ENCODE measurements at regions not wholly inside any gene's neighbourhood (a gene's known extent, or its start where the extent isn't known, plus 50 kb on each side); places are given as distances from the start of the nearest gene placed in this dataset.

DNA sequence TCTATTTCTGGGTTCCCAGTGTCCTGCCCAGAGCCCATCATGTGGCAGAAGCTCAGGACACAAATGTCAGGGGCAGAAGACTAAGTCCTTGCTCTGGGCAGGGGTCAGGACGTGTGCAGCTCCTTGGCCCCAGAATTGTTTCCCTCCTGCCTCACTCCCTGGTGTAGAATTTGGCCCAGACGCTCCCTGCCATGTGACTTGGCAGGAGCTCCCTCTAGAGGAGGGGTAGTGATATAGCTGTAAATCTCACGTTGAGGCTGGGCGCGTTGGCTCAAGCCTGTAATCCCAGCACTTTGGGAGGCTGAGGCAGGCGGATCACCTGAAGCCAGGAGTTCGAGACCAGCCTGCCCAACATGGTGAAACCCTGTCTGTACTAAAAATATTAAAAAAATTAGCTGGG, 91.2 kb downstream of the UBIAD1 start:
- Histone ChIP-seq H3K27me3 (no peaks in the 10 kb centered on the region), H3K36me3 (no peaks in the 10 kb centered on the region), H3K9me3 (no peaks in the 10 kb centered on the region), H3K4me3 (no peak overlapping the region)
- DNase-seq = no peak

DNA sequence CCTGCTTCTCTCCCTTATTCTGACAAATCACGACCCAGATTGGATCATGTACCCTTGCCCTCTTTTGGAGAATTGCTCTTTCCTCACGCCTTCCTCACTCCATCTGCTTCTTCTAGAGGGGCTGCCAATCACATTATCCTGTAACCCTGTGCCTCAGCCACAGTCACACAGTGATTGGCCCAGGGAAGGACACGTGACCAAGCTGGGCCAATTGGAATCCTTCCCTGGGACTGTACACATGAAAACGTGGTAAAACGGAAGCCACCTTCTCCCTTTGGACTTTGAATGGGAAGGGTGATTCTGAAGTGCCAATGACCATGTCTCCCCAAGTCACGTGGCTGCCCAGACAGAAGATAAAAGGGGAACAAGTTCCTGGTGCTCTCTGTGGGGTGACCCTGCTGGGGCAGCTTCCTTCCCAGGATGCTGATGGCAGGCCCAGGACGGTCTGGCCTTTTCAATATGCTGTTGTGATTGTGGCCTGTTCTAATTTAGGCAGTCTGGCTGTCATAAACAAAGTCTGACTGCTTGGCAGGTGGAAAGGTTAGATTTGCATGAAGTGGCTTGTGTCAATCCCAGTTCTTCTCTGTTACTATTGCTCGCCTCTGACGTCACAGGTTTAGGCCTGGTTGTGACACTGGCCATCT, 92.9 kb downstream of the UBIAD1 start:
- Histone ChIP-seq H3K27me3 (peaks cover 5% of the 10 kb centered on the region; the same call in 1 of the 2 replicates), H3K9me3 (no peaks in the 10 kb centered on the region), H3K4me3 (no peak overlapping the region), H3K36me3 (no peaks in the 10 kb centered on the region)
- no peak for DNase-seq

DNA sequence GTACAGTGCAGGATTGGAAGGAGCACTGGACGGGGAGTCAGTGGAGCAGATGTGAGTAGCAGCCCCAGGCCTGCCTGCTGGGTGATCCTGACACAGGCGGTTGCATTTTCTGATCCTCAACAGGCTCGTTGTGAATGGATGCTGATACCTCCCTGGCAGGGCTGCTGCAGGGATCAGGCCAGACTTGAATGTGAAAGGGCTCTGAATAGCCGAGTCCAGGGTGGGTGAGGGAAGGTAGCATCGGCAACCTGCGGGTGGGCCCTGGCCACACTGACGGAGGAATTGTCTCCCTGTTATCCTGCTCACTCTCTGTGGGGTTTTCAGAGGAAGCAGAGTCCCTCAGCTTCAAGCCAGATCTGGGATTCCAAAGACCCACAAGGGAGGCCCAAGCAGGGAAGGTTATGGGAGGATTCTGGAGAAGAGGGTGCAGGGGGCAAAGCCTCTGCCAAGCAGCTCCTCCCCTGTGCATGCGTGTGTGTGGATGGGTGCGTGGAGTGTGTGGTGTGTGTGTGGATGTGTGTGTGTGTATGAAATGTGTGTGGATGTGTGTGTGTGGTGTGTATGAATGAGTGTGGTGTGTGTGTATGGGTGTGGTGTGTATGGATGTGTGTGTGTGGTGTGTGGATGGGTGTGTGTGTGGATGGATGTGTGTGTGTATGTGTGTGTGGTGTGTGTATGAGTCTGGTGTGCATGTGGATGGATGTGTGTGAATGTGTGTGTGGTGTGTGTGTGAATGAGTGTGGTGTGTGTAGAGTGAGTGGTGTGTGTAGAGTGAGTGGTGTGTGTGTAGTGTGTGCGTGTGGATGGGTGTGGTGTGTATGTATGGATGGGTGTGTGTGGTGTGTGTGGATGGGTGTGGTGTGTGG, 100.3 kb downstream of the UBIAD1 start:
- Histone ChIP-seq H3K36me3 (no peaks in the 10 kb centered on the region), H3K4me3 (no peak overlapping the region), H3K27me3 (peaks cover 8% of the 10 kb centered on the region; the same call in 1 of the 2 replicates), H3K9me3 (no peaks in the 10 kb centered on the region)
- DNase-seq = no peak

DNA sequence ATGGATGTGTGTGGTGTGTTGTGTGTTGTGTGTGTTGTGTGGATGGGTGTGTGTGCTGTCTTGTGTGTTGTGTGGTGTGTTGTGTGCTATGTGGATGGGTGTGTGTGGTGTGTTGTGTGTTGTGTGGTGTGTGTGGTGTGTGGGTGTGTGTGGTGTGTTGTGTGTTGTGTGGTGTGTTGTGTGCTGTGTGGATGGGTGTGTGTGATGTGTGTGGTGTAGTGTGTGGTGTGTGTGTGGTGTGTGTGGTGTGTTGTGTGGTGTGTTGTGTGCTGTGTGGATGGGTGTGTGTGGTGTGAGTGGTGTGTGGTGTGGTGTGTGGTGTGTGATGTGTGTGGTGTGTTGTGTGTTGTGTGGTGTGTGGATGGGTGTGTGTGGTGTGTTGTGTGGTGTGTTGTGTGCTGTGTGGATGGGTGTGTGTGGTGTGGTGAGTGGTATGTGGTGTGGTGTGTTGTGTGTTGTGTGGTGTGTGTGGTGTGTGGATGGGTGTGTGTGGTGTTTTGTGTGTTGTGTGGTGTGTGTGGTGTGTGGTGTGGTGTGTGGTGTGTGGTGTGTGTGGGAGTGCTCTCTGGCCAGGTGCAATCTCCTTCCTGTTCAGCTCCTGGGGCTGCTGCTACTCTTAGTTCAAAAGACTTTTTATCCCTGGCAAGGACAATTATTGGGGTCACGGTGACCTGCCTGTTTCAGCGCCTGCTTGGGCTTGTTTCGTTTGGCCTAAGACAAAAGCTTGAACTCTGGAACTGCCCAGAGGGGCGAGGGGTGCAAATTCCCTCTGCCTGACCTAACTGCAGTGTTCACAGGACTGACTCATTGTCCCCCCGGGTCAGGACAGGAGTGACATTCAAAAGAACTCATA, 101.1 kb downstream of the UBIAD1 start:
- DNase-seq = no peak
- no peaks in the 10 kb centered on the region for H3K36me3 ChIP-seq
- H3K4me3 ChIP-seq = no peak overlapping the region
- H3K27me3 ChIP-seq = peaks cover 8% of the 10 kb centered on the region; the same call in 1 of the 2 replicates
- no peaks in the 10 kb centered on the region for H3K9me3 ChIP-seq

DNA sequence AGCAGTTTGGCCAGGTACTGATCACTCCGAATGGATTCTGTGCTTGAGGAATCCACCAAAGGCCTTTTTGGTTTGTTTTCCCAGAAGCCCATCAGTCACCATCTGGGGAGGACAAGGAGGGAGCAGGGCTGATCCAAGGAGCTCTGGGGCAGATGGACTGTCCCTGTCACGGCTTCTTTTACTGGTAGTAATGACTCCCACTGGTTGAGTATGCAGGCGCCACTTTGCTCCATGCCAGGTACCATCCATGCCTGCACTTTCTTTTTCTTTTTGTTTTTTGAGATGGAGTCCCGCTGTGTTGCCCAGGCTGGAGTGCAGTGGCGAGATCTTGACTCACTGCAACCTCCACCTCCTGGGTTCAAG, 101.7 kb downstream of the UBIAD1 start:
- no peaks in the 10 kb centered on the region for H3K9me3 ChIP-seq
- no peak for DNase-seq
- H3K27me3 ChIP-seq = peaks cover 13% of the 10 kb centered on the region; the same call in 1 of the 2 replicates
- no peak overlapping the region for H3K4me3 ChIP-seq
- H3K36me3 ChIP-seq = no peaks in the 10 kb centered on the region

DNA sequence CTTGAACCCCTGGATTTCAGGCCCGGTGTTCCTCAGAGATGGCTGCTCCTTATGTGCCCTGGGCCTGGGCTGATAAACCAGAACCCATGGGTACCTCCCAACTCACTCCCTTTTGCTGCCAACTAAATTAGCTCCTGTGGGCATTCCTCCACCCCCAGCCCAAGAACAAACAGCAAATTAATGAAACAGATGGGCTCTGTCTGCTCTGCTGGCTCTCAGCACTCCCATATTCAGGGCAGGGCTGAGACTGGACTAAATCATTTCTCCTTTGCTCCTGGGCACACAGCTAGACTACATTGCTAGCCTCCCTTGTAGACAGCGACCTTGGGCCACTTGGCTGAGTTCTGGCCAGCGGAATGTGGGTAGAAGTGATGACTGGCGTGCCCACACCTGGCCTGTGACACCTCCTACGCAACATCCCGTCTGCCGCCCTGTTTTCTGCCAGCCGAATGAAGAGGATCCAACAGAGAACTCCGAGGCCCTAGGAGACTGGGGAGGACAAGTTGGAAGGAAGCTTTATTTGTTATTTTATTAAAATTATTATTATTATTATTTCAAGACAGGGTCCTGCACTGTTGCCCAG, 101.9 kb upstream of the DISP3 start:
- Histone ChIP-seq H3K27me3 (peaks cover 7% of the 10 kb centered on the region; the same call in 1 of the 2 replicates), H3K4me3 (no peak overlapping the region), H3K36me3 (no peaks in the 10 kb centered on the region), H3K9me3 (no peaks in the 10 kb centered on the region)
- no peak for DNase-seq

DNA sequence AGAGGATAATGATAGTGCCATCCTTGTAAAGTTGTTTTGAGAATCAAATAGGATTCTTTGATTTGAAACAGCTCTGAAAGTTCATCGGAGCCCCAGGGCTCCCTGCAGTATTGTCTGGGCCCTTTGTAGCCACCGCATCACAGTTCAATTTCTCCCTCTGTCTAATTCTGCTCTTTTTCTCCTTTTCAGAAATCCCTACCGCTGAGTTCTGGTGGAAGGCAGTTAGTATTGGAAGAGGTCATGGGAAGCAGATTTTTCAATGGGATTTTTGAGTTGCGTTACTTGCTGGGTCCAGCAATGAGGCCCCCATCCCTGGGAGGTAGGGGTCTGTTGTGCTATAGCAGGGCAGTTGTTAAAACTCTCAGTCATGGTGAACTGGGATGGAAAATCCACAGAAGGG, 101.0 kb upstream of the DISP3 start:
- Histone ChIP-seq H3K27me3 (peaks cover 7% of the 10 kb centered on the region; the same call in 1 of the 2 replicates), H3K4me3 (no peak overlapping the region), H3K36me3 (no peaks in the 10 kb centered on the region), H3K9me3 (no peaks in the 10 kb centered on the region)
- no peak for DNase-seq

DNA sequence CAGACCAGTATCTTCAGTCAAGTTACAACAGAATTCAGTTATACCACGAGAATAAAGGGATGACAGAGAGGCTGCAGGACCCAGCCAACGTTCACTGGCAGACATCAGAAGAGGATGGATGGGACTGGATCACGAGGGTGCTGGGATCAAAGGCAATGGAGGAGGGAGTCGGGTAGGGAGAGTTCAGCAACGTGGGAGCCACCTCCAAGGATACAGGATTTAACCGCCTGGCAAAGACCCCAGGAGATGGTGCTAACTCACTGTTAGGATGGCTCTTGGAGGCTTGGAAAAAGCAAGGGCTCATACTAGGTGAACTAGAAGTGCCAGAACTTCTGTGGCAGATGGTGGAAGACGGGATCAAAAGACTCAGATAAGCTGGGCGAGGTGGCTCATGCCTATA, 99.1 kb upstream of the DISP3 start:
- H3K36me3 ChIP-seq = no peaks in the 10 kb centered on the region
- no peak for DNase-seq
- H3K27me3 ChIP-seq = peaks cover 7% of the 10 kb centered on the region
- H3K4me3 ChIP-seq = no peak overlapping the region
- no peaks in the 10 kb centered on the region for H3K9me3 ChIP-seq

DNA sequence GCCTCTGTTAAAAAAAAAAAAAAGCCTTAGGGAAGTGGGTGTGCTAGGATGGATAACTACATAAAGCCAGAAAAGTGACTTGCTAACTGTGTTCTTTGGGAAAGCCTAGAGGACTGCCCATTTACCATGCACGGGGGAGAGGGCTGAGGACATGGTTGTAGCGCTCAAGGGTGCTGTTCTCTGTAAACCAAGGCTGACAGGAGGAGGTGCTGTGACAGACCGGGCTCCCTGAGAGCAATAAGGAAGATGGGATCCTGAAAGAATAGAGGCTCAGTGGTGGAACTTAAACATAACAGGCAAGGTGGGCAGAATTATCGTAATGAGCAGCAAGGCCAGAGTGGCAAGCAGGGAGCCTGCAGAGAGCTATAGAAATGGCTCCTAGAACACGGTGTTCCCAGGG, 98.5 kb upstream of the DISP3 start:
- DNase-seq = no peak
- H3K4me3 ChIP-seq = no peak overlapping the region
- no peaks in the 10 kb centered on the region for H3K36me3 ChIP-seq
- no peaks in the 10 kb centered on the region for H3K9me3 ChIP-seq
- H3K27me3 ChIP-seq = peaks cover 7% of the 10 kb centered on the region

DNA sequence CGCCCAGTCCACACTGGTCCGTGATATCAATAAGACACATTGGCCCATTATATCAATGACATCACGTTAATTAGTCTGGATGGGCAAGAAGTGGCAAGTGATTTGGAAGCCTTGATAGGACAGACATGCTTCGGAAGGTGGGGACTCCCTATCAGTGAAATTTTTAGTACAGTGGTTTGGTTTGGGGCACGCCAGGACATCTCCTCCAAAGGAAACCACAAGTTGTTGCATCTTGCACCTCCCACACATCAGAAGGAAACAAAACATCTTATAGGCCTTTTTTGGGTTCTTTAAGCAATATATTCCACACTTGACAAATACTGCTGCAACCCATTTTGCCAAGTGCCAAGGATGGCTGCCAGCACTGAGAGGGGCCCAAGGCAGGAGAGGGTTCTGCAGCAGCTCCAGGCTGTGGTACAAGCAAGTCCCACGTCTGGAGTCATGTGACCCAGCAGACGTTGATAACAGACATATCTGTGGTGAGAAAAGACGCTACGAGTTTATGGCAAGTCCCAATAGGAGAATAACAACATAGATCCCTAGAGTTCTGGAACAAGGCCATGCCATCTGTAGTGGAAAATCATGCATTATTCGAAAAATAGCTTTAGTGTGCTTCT, 95.3 kb upstream of the DISP3 start:
- Histone ChIP-seq H3K4me3 (no peak overlapping the region), H3K9me3 (no peaks in the 10 kb centered on the region), H3K27me3 (peaks cover 9% of the 10 kb centered on the region), H3K36me3 (no peaks in the 10 kb centered on the region)
- no peak for DNase-seq

DNA sequence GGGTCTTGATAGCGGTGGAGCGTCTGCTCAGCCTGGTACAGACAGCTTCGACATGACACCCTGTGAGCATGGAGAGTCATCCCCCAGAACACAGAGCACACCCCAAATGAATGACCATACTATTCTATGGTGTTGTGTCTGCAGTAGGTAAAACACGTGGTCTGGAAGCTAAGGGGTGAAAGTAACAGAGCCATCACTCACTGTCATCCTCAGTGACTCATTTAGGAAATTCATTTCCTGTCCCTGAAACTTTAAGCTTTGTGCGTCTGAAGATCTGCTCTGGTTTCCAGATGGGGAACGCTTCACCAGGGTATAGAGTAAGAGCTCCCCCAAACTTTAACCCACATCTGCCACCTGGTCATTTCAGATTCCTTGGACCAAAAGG, 94.8 kb upstream of the DISP3 start:
- no peak overlapping the region for H3K4me3 ChIP-seq
- H3K9me3 ChIP-seq = no peaks in the 10 kb centered on the region
- peaks cover 9% of the 10 kb centered on the region for H3K27me3 ChIP-seq
- no peak for DNase-seq
- H3K36me3 ChIP-seq = no peaks in the 10 kb centered on the region

DNA sequence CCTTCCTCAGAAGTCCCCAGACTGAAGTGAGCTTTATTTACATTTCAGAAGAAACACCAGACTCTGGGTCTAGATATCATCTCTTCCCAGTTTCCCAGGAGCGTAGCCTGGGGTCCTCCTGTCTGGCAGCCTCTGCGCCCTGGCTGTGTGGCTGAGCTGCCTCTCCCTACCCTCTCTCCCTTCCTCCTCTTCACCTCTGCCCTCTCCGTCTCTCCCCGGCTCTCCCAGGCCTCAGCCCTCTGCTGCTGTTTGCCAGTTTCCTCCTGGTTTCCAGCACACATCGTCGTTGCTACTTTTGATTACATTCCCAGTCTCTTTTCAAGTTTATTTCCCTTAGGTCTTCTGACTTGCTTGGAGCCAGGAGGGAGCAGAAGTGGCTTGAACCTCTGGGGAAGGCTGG, 91.1 kb upstream of the DISP3 start:
- peaks cover 14% of the 10 kb centered on the region for H3K27me3 ChIP-seq
- no peak overlapping the region for H3K4me3 ChIP-seq
- H3K36me3 ChIP-seq = no peaks in the 10 kb centered on the region
- no peaks in the 10 kb centered on the region for H3K9me3 ChIP-seq
- DNase-seq = no peak

DNA sequence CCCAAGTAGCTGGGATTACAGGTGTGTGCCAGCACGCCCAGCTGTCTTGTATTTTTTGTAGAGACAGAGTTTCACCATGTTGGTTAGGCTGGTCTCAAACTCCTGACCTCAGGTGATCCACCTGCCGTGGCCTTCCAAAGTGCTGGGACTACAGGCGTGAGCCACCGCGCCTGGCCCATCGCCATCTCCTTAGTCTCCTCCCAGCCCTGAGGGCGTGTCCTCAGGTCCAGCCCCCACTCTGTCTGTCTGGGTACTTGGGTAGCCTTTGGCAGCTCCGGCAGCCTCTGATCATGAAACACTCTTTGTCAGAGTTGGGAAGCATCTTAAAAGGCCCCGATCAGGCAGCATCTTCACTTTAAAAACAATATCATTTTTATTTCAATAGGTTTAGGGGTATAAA, 90.3 kb upstream of the DISP3 start:
- no peak overlapping the region for H3K4me3 ChIP-seq
- H3K9me3 ChIP-seq = no peaks in the 10 kb centered on the region
- DNase-seq = no peak
- peaks cover 14% of the 10 kb centered on the region for H3K27me3 ChIP-seq
- H3K36me3 ChIP-seq = no peaks in the 10 kb centered on the region

DNA sequence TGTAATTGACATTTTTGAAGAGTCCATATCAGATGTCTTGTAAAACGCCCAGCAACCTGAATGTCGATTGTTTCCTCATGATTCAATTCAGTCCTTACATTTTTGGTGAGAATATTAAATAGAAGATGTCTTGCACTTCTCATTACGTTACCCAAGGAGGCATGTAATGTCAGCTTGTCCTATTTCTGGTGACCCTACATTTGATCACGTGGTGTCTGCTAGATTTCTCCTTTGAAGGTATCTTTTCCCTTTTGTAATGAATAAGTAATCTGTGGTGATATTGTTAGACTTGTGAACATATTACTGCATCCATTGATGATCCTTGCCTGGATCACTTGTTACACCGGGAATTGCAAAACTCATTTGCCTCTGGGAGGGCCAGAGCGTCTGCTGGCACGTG, 87.6 kb upstream of the DISP3 start:
- DNase-seq = no peak
- H3K4me3 ChIP-seq = no peak overlapping the region
- peaks cover 17% of the 10 kb centered on the region for H3K27me3 ChIP-seq
- no peaks in the 10 kb centered on the region for H3K9me3 ChIP-seq
- H3K36me3 ChIP-seq = no peaks in the 10 kb centered on the region

DNA sequence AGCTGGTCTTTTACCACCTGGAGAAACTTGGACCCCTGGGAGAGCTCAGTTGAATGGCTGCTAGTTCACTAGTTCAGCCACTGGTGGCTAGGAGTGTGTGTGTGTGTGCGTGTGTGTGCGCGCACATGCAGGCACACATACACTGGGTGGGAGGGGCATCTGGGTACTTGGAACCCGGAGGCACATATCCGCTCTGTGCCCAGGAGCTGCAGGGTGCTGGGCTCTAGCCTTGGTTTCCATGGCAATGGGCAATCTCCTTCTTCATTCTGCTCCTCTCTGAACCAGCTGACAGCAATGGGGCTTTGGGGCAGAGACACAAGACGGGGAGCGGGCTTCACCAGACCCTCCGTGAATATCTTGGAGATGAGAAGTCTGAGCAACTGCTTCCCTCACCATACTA, 87.1 kb upstream of the DISP3 start:
- no peak overlapping the region for H3K4me3 ChIP-seq
- H3K36me3 ChIP-seq = no peaks in the 10 kb centered on the region
- H3K27me3 ChIP-seq = peaks cover 17% of the 10 kb centered on the region
- no peaks in the 10 kb centered on the region for H3K9me3 ChIP-seq
- DNase-seq = no peak

DNA sequence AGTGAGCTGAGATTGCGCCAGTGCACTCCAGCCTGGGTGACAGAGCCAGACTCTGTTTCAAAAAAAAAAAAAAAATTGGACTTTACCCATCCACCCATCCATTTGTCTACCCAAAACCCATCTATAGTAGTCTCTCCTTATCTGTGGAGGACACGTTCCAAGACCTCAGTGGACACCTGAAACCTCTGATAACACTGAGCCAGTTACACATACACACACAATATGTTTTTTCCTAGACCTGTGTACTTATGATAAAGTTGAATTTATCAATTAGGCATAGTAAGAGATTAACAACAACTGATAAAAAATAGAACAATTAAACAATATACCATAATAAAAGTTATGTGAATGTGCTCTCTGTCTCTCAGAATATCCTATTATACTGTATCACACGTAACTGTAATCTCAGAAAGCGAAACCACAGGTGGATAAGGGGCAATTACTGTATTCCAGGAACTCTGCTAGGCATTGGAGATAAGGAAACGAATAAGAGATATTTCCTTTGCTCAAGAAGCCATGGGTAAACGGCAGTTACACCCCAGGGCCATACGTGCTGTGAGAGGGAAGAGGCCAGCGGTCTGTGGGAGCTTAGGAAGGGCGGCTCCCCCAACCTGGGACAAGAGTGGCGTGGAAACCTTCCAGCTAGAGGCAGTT, 84.2 kb upstream of the DISP3 start:
- Histone ChIP-seq H3K9me3 (no peaks in the 10 kb centered on the region), H3K36me3 (no peaks in the 10 kb centered on the region), H3K4me3 (no peak overlapping the region), H3K27me3 (peaks cover 14% of the 10 kb centered on the region)
- DNase-seq = no peak
